GM10266 (cell line): ENCODE measurements at regions not wholly inside any gene's neighbourhood (a gene's known extent, or its start where the extent isn't known, plus 50 kb on each side); places are given as distances from the start of the nearest gene placed in this dataset.

ENCODE experiments used
- DNase-seq: peaks from one replicate; pipeline ENCODE4 v3.0.0; 2012; ENCODE audit errors: extremely low spot score
- TF ChIP-seq, protein P1 (sequence below): IDR thresholded peaks from 2 replicates; pipeline ENCODE4 v1.5.1; 2012; ENCODE audit warnings: mild to moderate bottlenecking, low read depth; ENCODE audit not compliant: control insufficient read depth, insufficient read depth; ENCODE audit errors: missing control alignments

GRCh38 chr2:13019781-13020180, 303.0 kb downstream of the TRIB2 start:
- DNase-seq: no peak
- TF ChIP-seq, protein P1, sequence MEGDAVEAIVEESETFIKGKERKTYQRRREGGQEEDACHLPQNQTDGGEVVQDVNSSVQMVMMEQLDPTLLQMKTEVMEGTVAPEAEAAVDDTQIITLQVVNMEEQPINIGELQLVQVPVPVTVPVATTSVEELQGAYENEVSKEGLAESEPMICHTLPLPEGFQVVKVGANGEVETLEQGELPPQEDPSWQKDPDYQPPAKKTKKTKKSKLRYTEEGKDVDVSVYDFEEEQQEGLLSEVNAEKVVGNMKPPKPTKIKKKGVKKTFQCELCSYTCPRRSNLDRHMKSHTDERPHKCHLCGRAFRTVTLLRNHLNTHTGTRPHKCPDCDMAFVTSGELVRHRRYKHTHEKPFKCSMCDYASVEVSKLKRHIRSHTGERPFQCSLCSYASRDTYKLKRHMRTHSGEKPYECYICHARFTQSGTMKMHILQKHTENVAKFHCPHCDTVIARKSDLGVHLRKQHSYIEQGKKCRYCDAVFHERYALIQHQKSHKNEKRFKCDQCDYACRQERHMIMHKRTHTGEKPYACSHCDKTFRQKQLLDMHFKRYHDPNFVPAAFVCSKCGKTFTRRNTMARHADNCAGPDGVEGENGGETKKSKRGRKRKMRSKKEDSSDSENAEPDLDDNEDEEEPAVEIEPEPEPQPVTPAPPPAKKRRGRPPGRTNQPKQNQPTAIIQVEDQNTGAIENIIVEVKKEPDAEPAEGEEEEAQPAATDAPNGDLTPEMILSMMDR: no peak

- no peak for DNase-seq
- TF ChIP-seq, protein P1: no peak
Observed at GRCh38 chr2:13020469-13020868, 303.7 kb downstream of the TRIB2 start.

DNA sequence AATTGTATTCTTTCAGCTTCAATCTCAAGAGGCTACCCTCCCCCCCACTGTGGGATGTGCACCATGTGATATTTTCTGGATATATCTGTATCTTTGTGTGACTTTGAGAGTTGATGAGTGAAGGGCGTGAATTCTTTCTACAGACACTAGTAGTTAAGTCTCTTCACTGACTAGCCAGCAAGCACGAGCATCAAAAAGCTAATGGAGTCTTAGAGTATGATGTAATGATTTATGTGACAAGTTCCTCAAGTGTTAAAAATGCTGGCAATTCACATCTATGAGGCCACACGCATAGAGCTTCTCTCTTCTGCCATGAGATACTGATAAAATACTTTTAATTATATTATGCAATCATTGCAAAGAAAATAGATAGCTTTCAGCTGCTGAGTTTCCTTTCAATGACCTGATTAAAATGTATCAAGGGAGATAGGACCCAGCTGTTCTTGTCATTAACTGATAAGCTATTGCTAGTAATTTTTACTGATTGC, 304.8 kb downstream of the TRIB2 start:
- DNase-seq: no peak
- TF ChIP-seq, protein P1: no peak

DNA sequence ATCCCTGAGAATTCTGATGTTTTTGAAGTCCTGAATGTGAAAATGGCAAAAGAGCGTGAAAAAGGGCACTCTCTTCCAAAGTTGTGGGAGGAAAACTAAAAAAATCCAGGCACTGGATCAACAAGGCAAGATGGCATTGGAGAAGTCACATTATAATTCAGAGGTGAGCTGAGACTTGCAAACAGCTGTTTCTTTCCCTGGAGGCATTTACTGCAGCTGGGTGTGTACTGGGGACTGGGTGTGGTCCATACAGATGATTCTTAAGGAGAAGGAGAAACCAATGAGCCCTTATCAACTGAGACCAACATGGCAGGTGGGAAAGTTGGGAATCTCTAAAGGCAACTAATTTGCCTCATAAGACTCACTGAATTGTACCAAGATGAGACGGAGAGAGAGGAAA, 313.9 kb downstream of the TRIB2 start:
- TF ChIP-seq, protein P1: no peak
- no peak for DNase-seq

DNA sequence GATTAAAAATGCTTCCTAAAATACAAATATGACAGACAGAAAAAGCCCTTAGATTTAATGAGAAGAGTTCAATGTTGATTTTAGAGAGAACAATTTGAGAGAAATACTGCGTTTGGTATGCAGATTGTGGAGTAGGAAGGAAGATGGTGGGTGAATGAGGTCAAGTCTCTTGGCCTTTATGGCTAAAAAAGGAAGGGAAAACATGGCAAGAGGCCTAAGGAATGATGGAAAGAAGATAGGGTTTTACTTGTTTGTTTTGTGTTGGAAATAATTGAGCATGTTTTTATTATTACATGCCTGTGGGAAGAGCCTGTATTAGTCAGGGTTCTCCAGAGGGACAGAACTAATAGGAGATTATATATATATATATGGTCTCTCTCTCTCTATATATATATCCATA, 318.1 kb downstream of the TRIB2 start:
- TF ChIP-seq, protein P1: no peak
- no peak for DNase-seq

DNA sequence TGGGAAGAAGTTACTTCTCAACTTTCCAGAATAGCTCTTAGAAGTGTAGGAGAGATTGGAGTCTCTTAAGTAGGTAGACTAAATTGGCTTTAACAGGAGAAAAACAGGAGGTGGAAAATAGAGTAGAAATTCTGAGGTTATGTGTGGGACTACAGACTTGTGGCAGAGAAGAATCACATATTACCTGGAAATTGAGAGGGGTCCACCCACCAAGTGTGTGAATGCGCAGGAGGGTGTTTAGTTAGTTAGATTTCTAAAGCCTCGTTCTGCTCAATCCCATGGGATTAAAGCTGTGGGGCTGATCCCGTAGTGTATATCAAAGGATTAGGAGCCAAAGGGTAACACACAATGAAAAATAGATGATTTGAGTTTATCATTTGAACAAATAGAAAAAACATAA, 319.1 kb downstream of the TRIB2 start:
- no peak for DNase-seq
- TF ChIP-seq, protein P1: no peak

GRCh38 chr2:13040043-13040442, 323.3 kb downstream of the TRIB2 start:
- DNase-seq: no peak
- TF ChIP-seq, protein P1: no peak
